HAP-1 (cell line): ENCODE measurements at regions not wholly inside any gene's neighbourhood (a gene's known extent, or its start where the extent isn't known, plus 50 kb on each side); places are given as distances from the start of the nearest gene placed in this dataset.

ENCODE experiments used
- DNase-seq, 2 experiments: peaks; one replicate each; pipeline ENCODE4 v3.0.0-alpha.2; 2016 to 2020; ENCODE audit warnings: low spot score in 2 of 2
- H3K27me3 ChIP-seq: fragments of 250-450 bp; sonication (Bioruptor Pico); 2 replicates; pipeline ENCODE4 v1.5.1; 2020; ENCODE audit warnings: low read depth, mild to moderate bottlenecking, moderate library complexity
- H3K36me3 ChIP-seq: fragments of 250-450 bp; sonication (Bioruptor Pico); replicated peaks from 2 replicates; pipeline ENCODE4 v1.5.1; 2020; ENCODE audit warnings: mild to moderate bottlenecking
- H3K4me1 ChIP-seq: fragments of 250-450 bp; sonication (Bioruptor Pico); 2 replicates; pipeline ENCODE4 v1.5.1; 2020; ENCODE audit warnings: mild to moderate bottlenecking
- H3K4me3 ChIP-seq: fragments of 250-450 bp; sonication (Bioruptor Pico); 2 replicates; pipeline ENCODE4 v1.5.1; 2020; ENCODE audit warnings: mild to moderate bottlenecking, moderate library complexity
- H3K9me3 ChIP-seq: fragments of 250-450 bp; sonication (Bioruptor Pico); 2 replicates; pipeline ENCODE4 v1.5.1; 2020; ENCODE audit warnings: mild to moderate bottlenecking, moderate library complexity
- in situ Hi-C: fragments of 300-500 bp; cut with MboI; formaldehyde crosslinking; loops from 3 replicates; pipeline ENCODE4 v1.14.3; 2020; ENCODE audit warnings: low sequenced_read_pairs, inconsistent platforms, mixed read lengths

GRCh38 chr2:75800456-75800855 lies 89.7 kb upstream of the GCFC2 start:
- DNase-seq = no peak
- Histone ChIP-seq H3K9me3 (no peaks in the 10 kb centered on the region), H3K27me3 (no peaks in the 10 kb centered on the region), H3K36me3 (no peaks in the 10 kb centered on the region), H3K4me1 (no peaks in the 10 kb centered on the region), H3K4me3 (no peak overlapping the region)
- in situ Hi-C loops = no loop called here

- no peak for DNase-seq
- H3K4me1 ChIP-seq = no peaks in the 10 kb centered on the region
- in situ Hi-C loops = no loop called here
- H3K27me3 ChIP-seq = no peaks in the 10 kb centered on the region
- no peak overlapping the region for H3K4me3 ChIP-seq
- H3K9me3 ChIP-seq = no peaks in the 10 kb centered on the region
- no peaks in the 10 kb centered on the region for H3K36me3 ChIP-seq
Observed at GRCh38 chr2:75799859-75800258, 89.1 kb upstream of the GCFC2 start.

GRCh38 chr2:75798569-75798968 lies 87.9 kb upstream of the GCFC2 start:
- no peaks in the 10 kb centered on the region for H3K4me1 ChIP-seq

GRCh38 chr2:75792996-75793395 lies 82.3 kb upstream of the GCFC2 start:
- in situ Hi-C loops = no loop called here

More at GRCh38 chr2:75798569-75798968, 87.9 kb upstream of the GCFC2 start:
- H3K4me3 ChIP-seq = no peak overlapping the region
- DNase-seq = no peak
- H3K27me3 ChIP-seq = no peaks in the 10 kb centered on the region
- no peaks in the 10 kb centered on the region for H3K9me3 ChIP-seq
- H3K36me3 ChIP-seq = no peaks in the 10 kb centered on the region
- in situ Hi-C loops = no loop called here

GRCh38 chr2:75792146-75792545 lies 81.4 kb upstream of the GCFC2 start:
- DNase-seq = no peak
- in situ Hi-C loops = no loop called here
- no peaks in the 10 kb centered on the region for H3K36me3 ChIP-seq
- H3K4me3 ChIP-seq = no peak overlapping the region
- H3K27me3 ChIP-seq = no peaks in the 10 kb centered on the region
- no peaks in the 10 kb centered on the region for H3K4me1 ChIP-seq
- no peaks in the 10 kb centered on the region for H3K9me3 ChIP-seq

More at GRCh38 chr2:75792996-75793395, 82.3 kb upstream of the GCFC2 start:
- Histone ChIP-seq H3K36me3 (no peaks in the 10 kb centered on the region), H3K4me1 (no peaks in the 10 kb centered on the region), H3K4me3 (no peak overlapping the region), H3K9me3 (no peaks in the 10 kb centered on the region), H3K27me3 (no peaks in the 10 kb centered on the region)
- no peak for DNase-seq

- H3K4me1 ChIP-seq = no peaks in the 10 kb centered on the region
Observed at GRCh38 chr2:75790814-75791467, 80.2 kb upstream of the GCFC2 start.

GRCh38 chr2:75790121-75790813 lies 79.6 kb upstream of the GCFC2 start:
- in situ Hi-C loops = no loop called here
- no peaks in the 10 kb centered on the region for H3K36me3 ChIP-seq
- H3K4me3 ChIP-seq = no peak overlapping the region
- no peak for DNase-seq
- H3K27me3 ChIP-seq = no peaks in the 10 kb centered on the region
- H3K4me1 ChIP-seq = no peaks in the 10 kb centered on the region
- H3K9me3 ChIP-seq = no peaks in the 10 kb centered on the region

More at GRCh38 chr2:75790814-75791467, 80.2 kb upstream of the GCFC2 start:
- H3K4me3 ChIP-seq = no peak overlapping the region
- no peaks in the 10 kb centered on the region for H3K9me3 ChIP-seq
- in situ Hi-C loops = no loop called here
- no peaks in the 10 kb centered on the region for H3K27me3 ChIP-seq
- no peaks in the 10 kb centered on the region for H3K36me3 ChIP-seq
- no peak for DNase-seq

- in situ Hi-C loops = no loop called here
- H3K36me3 ChIP-seq = no peaks in the 10 kb centered on the region
- DNase-seq = no peak
- H3K9me3 ChIP-seq = no peaks in the 10 kb centered on the region
- H3K4me3 ChIP-seq = no peak overlapping the region
- no peaks in the 10 kb centered on the region for H3K4me1 ChIP-seq
- no peaks in the 10 kb centered on the region for H3K27me3 ChIP-seq
Observed at GRCh38 chr2:75788902-75789301, 78.2 kb upstream of the GCFC2 start.

- Histone ChIP-seq H3K36me3 (no peaks in the 10 kb centered on the region), H3K9me3 (no peaks in the 10 kb centered on the region), H3K27me3 (no peaks in the 10 kb centered on the region), H3K4me1 (no peaks in the 10 kb centered on the region), H3K4me3 (no peak overlapping the region)
- no peak for DNase-seq
- in situ Hi-C loops = no loop called here
Observed at GRCh38 chr2:75788154-75788553, 77.4 kb upstream of the GCFC2 start.

- in situ Hi-C loops = no loop called here
- DNase-seq = peak; percentile 30 to 77
- no peaks in the 10 kb centered on the region for H3K27me3 ChIP-seq
- no peaks in the 10 kb centered on the region for H3K9me3 ChIP-seq
- no peaks in the 10 kb centered on the region for H3K36me3 ChIP-seq
- no peaks in the 10 kb centered on the region for H3K4me1 ChIP-seq
- no peak overlapping the region for H3K4me3 ChIP-seq
Observed at GRCh38 chr2:75787532-75788132, 76.9 kb upstream of the GCFC2 start.

- in situ Hi-C loops = no loop called here
- H3K4me3 ChIP-seq = no peak overlapping the region
- H3K36me3 ChIP-seq = no peaks in the 10 kb centered on the region
- no peaks in the 10 kb centered on the region for H3K27me3 ChIP-seq
- H3K9me3 ChIP-seq = no peaks in the 10 kb centered on the region
- peaks cover 23% of the 10 kb centered on the region for H3K4me1 ChIP-seq
- DNase-seq = no peak
Observed at GRCh38 chr2:75775311-75775823, 64.7 kb upstream of the GCFC2 start.

- DNase-seq = peak; percentile 65 to 84
- no peaks in the 10 kb centered on the region for H3K27me3 ChIP-seq
- in situ Hi-C loops = no loop called here
- H3K36me3 ChIP-seq = no peaks in the 10 kb centered on the region
- H3K9me3 ChIP-seq = no peaks in the 10 kb centered on the region
- H3K4me3 ChIP-seq = no peak overlapping the region
- peaks cover 23% of the 10 kb centered on the region for H3K4me1 ChIP-seq
Observed at GRCh38 chr2:75772908-75773630, 62.4 kb upstream of the GCFC2 start.

GRCh38 chr2:75765798-75766197 lies 55.1 kb upstream of the GCFC2 start:
- in situ Hi-C loops = no loop called here
- no peaks in the 10 kb centered on the region for H3K27me3 ChIP-seq

More at GRCh38 chr2:75765798-75766197, 55.1 kb upstream of the GCFC2 start:
- DNase-seq = no peak
- H3K36me3 ChIP-seq = no peaks in the 10 kb centered on the region
- no peaks in the 10 kb centered on the region for H3K4me1 ChIP-seq
- H3K4me3 ChIP-seq = no peak overlapping the region
- H3K9me3 ChIP-seq = no peaks in the 10 kb centered on the region
